Gastrocnemius medialis (tissue), 4 donors: ENCODE measurements at regions not wholly inside any gene's neighbourhood (a gene's known extent, or its start where the extent isn't known, plus 50 kb on each side); places are given as distances from the start of the nearest gene placed in this dataset.

Source experiments
- POLR2A ChIP-seq, 2 donors: fragments of 450-650 bp; IDR thresholded peaks; one replicate each; pipeline ENCODE4 v1.6.1; 2017; ENCODE audit warnings: antibody characterized with exemption in 2 of 2, mild to moderate bottlenecking in 2 of 2, moderate library complexity in 2 of 2
- TF ChIP-seq, protein P1 (sequence below), 5 experiments: fragments of 450-650 bp in 3 of 5; fragments of 200-600 bp in 2 of 5; sonication (generic) in 2 of 5; IDR thresholded peaks in 4 of 5; conservative IDR thresholded peaks in 1 of 5; 1 replicate in 4 of 5; 2 replicates in 1 of 5; pipeline ENCODE4 v1.5.1; 2016 to 2019; ENCODE audit warnings: antibody characterized with exemption in 5 of 5, mild to moderate bottlenecking in 3 of 5, moderate library complexity in 3 of 5

DNA sequence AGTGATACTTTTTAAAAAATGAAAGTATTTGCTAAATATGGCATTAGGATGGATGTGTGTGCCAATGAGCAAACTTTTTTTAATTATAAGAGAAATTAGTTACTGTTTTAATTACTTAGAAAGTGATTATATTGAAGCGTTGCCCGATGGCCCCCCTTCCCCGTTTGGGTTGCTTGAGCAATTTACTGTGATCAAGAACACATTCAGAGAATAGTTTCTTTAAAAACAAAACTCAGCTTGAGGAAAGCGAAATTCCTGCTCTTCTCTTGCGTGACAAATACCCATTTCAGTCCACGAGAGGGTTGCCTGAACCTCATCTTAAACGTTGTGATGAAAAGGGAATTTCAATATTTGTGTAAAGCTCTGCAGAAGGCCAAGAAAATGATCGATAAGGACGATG lies 234.1 kb downstream of the GATA3 start:
- TF ChIP-seq, protein P1, sequence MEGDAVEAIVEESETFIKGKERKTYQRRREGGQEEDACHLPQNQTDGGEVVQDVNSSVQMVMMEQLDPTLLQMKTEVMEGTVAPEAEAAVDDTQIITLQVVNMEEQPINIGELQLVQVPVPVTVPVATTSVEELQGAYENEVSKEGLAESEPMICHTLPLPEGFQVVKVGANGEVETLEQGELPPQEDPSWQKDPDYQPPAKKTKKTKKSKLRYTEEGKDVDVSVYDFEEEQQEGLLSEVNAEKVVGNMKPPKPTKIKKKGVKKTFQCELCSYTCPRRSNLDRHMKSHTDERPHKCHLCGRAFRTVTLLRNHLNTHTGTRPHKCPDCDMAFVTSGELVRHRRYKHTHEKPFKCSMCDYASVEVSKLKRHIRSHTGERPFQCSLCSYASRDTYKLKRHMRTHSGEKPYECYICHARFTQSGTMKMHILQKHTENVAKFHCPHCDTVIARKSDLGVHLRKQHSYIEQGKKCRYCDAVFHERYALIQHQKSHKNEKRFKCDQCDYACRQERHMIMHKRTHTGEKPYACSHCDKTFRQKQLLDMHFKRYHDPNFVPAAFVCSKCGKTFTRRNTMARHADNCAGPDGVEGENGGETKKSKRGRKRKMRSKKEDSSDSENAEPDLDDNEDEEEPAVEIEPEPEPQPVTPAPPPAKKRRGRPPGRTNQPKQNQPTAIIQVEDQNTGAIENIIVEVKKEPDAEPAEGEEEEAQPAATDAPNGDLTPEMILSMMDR (IDR thresholded peaks at IDR 0.05 in 4 of 5, conservative IDR thresholded peaks at IDR 0.05 in 1 of 5), result no peak
- TF ChIP-seq POLR2A (IDR thresholded peaks at IDR 0.05), result no peak
